ENCODE measurements at regions not wholly inside any gene's neighbourhood (a gene's known extent, or its start where the extent isn't known, plus 50 kb on each side); places are given as distances from the start of the nearest gene placed in this dataset.
A peak's percentile ranks its signal among the peaks of the same experiment; 100 is the strongest.
"Not testable (repeated sequence)": the region's sequence is repeated elsewhere in the genome, so short reads cannot be mapped to it uniquely, and the experiment has no call there.

DNA sequence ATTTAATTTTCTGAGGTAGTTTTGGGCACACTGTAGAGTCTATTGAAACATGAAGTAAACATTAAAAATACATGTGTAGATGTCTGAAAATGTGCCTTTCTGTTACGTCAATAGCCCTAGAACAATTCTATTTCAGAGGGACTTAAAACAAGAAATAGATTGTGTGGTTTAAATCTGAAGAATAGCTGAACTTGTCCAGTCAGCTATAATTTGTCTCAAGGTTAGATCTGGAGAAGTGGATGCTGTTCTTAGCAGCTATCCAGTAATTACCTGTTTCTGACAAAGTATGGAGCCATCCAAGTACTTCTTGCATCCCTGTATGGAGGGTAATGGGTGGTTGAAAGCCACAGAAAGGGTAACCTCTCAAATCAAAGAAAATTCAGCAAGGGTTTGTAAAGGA is 92.8 kb downstream of the SEPTIN7 start:
- Mint-ChIP-seq H3K36me3 (ENCODE audit: low read depth) (peaks cover 80% of the 10 kb centered on the region), H3K27ac (no peak overlapping the region), H3K4me1 (peaks cover 31% of the 10 kb centered on the region), H3K9me3 (no peaks in the 10 kb centered on the region), H3K27me3 (no peaks in the 10 kb centered on the region), H3K4me3 (no peak overlapping the region)
- ATAC-seq (replicated peaks), result peak; percentile 26

DNA sequence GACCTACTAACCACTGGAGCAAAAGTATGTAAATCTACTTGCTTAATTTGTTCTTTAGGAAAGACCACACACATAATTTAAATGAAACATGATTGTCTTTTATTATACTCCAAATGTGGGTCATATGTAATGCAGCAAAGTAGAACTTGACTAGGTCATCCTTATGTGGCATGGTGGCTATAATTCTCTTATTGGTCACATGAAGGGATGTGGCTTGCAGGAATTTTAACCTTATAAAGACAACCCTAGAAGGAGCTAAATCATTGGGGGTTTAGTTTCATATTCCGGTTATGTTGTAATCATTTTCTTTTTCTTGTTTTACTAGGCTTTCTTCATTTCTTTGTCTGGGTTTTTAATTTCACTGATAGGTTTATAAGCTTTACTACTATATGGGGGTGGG is 93.9 kb downstream of the SEPTIN7 start:
- H3K27ac Mint-ChIP-seq, result peak overlapping the region; percentile 76
- H3K27me3 Mint-ChIP-seq, result no peaks in the 10 kb centered on the region
- ATAC-seq (replicated peaks), result no peak
- H3K9me3 Mint-ChIP-seq, result no peaks in the 10 kb centered on the region
- peaks cover 27% of the 10 kb centered on the region for H3K4me1 Mint-ChIP-seq
- H3K36me3 Mint-ChIP-seq (ENCODE audit: low read depth), result peaks cover 77% of the 10 kb centered on the region
- H3K4me3 Mint-ChIP-seq, result no peak overlapping the region

DNA sequence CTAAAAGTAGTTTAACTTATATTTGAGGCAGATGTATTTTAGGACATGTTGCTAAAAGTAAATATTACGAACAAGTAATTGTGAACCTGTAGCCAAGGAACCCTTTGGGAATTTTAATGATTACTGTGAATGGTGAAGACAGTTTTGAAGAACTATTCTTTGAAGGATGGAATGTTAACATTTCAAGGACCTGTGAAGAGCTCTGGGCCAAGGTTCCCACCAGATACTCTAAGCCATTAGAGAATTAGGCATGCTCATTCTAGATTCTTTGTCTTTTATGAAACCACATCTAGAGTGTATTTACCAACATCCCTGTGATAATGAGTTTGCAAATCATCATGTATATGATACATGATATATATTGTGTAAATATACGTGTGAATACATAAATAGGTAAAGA is 99.8 kb downstream of the SEPTIN7 start:
- Mint-ChIP-seq H3K27ac (no peak overlapping the region), H3K36me3 (ENCODE audit: low read depth) (peaks cover 97% of the 10 kb centered on the region), H3K4me3 (no peak overlapping the region), H3K4me1 (no peaks in the 10 kb centered on the region), H3K27me3 (no peaks in the 10 kb centered on the region), H3K9me3 (no peaks in the 10 kb centered on the region)
- ATAC-seq (replicated peaks), result no peak

DNA sequence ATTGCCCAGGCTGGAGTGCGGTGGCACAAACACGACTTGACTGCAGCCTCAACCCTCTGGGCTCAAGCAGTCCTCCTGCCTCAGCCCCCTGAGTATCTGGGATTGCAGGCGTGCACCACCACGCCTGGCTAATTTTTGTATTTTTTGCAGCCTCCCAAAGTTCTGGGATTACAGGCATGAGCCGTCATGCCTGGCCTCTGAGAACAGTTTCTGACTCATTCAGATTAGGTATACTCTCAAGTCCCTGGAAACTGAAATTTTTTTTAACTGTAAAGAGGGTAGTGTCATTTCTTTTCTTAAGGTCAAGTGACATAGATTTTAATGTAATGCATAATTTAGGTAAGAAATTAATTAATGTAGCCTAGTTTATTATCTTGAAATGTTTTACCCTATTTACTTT is 104.7 kb downstream of the SEPTIN7 start:
- no peak for ATAC-seq (replicated peaks)
- H3K9me3 Mint-ChIP-seq, result no peaks in the 10 kb centered on the region
- peak overlapping the region; percentile 52 for H3K27ac Mint-ChIP-seq
- H3K27me3 Mint-ChIP-seq, result no peaks in the 10 kb centered on the region
- H3K36me3 Mint-ChIP-seq (ENCODE audit: low read depth), result peaks cover 61% of the 10 kb centered on the region
- no peak overlapping the region for H3K4me3 Mint-ChIP-seq
- H3K4me1 Mint-ChIP-seq, result peaks cover 3% of the 10 kb centered on the region

DNA sequence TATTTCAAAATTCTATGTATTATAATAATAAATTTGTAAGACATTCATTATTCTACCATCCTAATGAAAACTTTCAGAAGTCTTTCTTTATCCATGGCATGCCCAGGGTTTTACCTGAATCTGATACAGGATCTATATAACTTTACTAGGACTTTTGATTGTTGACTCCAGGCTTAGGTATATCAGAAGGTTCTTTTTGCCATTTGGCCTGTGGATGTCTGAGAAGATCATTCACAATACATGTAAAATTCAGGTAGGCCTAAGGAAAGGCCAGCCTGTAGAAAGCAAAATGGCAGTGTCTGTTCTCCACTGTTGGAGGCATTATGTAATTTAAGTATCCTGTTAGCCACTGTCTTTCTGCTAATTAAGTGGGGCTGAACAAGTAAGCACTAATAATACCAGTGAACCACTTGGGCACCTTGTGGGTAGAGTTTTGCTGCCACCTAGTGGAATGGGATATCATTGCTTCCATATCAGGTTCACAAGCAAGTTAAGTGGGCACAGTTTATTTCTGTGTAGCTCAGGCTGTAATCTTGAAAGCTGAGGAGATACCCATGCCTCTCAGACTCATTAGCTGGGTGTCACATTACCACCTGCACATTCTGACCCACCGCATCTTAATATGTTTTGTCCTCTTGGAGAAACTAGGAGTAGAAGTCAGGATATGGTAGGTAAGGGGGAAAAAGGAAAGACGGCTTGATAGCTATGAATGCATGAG is 105.5 kb downstream of the SEPTIN7 start:
- H3K9me3 Mint-ChIP-seq, result no peaks in the 10 kb centered on the region
- H3K27ac Mint-ChIP-seq, result no peak overlapping the region
- no peak overlapping the region for H3K4me3 Mint-ChIP-seq
- peaks cover 53% of the 10 kb centered on the region for H3K36me3 Mint-ChIP-seq (ENCODE audit: low read depth)
- H3K4me1 Mint-ChIP-seq, result peaks cover 3% of the 10 kb centered on the region
- peak; percentile 77 for ATAC-seq (replicated peaks)
- no peaks in the 10 kb centered on the region for H3K27me3 Mint-ChIP-seq

DNA sequence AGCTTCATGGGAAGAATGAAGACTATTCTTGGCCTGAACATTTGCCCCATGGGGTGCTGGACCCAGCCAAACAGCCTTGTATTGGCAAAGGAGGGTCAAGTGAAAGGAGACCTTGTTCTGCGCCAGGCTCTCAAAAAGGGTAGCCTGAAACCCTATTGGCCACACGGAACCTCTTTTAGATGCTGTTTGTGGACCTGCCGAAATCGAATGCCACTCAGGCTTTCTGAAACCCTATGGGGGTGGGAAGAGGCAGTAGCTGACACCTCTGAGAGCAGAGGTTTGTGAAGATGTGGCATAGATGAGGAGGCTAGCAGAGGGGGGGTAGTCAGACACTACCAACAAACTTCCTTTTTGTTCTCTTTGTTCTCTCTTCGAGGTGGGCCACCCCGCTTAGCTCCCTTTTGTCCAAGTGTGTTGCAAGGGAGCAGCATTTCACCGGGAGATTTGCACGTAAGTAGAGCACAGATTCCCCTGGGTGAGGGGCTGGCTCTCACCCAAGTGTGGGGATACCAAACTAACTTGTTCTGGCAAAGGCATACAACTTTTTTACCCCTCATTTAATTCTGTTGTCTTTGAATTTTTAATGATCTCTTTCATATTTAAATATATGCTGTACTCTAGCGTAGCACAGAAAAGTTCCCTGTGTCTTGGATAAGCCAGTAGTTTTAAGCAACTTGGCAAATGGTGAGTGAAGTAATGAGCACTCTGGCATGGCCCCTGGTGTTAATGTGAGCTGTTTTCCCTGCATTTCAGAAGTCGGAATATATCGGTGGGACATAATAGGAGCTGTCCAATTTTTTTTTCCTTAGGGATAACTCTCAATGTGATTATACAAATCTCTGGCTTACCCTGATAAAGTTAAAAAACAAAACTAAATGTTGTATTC is 107.7 kb downstream of the SEPTIN7 start:
- H3K9me3 Mint-ChIP-seq, result no peaks in the 10 kb centered on the region
- no peaks in the 10 kb centered on the region for H3K27me3 Mint-ChIP-seq
- H3K4me1 Mint-ChIP-seq, result peaks cover 3% of the 10 kb centered on the region
- no peak overlapping the region for H3K27ac Mint-ChIP-seq
- no peak overlapping the region for H3K4me3 Mint-ChIP-seq
- no peak for ATAC-seq (replicated peaks)
- H3K36me3 Mint-ChIP-seq (ENCODE audit: low read depth), result peaks cover 39% of the 10 kb centered on the region

DNA sequence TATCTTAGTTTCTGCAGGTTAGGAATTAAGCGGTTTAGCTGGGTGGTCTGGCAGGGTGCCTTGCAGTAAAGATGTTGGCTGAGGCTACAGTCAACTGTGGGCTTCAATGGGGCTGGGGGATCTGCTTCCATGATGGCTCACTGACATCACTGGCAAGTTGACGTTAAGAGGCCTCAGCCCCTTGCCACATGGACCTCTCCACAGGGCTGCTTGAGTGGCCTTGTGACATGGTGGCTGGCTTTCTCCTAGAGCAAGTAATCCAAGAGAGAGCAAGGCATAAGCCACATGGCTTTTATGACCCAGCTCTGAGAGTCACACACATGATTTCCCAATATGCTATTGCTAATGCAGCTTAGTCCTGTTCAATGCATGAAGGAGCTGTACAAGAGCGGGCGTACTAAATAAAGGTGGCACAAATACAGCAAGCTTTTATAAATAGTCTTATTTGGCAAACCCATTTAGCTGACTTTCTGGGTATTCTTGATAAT is 109.1 kb downstream of the SEPTIN7 start:
- Mint-ChIP-seq H3K4me3 (no peak overlapping the region), H3K27me3 (no peaks in the 10 kb centered on the region), H3K36me3 (ENCODE audit: low read depth) (peaks cover 25% of the 10 kb centered on the region), H3K4me1 (peaks cover 3% of the 10 kb centered on the region), H3K9me3 (no peaks in the 10 kb centered on the region), H3K27ac (no peak overlapping the region)
- no peak for ATAC-seq (replicated peaks)

DNA sequence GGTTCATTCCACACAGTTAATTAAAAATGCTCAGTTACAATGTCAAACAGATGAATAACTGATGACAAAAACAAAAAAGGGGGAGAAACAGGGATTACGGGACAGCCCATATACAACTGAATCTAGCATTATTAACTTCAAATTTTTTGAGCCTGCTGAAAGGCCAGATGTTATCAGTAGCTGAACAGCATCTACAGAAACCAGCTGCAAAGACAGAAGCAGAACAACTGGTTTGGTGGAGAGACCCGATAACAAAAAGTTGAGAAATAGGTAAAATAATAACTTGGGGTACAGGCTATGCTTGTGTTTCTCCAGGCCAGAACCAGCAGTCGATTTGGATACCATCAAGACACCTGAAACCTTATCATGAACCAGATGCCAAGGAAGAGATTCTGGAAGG is 109.8 kb downstream of the SEPTIN7 start:
- peaks cover 18% of the 10 kb centered on the region for H3K36me3 Mint-ChIP-seq (ENCODE audit: low read depth)
- not testable (repeated sequence) for H3K4me1 Mint-ChIP-seq; H3K27me3 Mint-ChIP-seq; H3K27ac Mint-ChIP-seq; H3K9me3 Mint-ChIP-seq; H3K4me3 Mint-ChIP-seq; ATAC-seq (replicated peaks)

DNA sequence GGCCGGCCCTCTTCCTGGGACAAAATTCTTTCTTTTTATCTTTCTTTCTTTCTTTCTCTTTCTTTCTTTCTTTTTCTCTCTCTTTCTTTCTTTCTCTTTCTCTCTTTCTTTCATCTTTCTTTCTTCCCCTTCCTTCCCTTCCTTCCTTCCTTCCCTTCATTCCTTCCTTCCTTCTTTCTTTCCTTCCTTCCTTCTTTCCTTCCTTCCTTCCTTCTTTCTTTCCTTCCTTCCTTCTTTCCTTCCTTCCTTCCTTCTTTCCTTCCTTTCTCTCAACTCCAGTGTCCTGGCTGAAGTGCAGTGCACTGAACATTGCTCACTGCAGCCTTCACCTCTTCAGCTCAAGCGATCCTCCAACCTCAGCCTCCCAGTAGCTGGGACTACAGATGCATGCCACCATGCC is 112.5 kb downstream of the SEPTIN7 start:
- H3K4me3 Mint-ChIP-seq; H3K36me3 Mint-ChIP-seq (ENCODE audit: low read depth); H3K27ac Mint-ChIP-seq; H3K27me3 Mint-ChIP-seq; H3K4me1 Mint-ChIP-seq; H3K9me3 Mint-ChIP-seq; ATAC-seq (replicated peaks): not testable (repeated sequence)

DNA sequence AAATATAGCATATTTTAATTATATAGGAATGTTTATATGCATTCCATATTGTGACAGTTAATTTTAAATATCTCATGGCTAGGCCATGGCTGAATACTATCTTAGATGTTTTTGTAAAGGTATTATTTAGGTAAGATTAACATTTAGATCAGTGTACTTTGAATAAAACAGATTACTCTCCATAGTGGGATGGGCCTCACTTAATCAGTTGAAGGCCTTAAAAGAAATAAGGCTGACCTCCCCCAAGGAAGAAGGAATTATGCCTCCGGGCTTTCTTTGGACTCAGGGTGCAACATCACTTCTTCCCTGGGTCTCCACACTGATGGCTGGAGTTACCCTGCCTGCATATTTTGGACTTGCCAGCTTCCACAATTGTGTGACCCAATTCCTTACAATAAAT is 113.4 kb downstream of the SEPTIN7 start:
- H3K9me3 Mint-ChIP-seq; H3K36me3 Mint-ChIP-seq (ENCODE audit: low read depth): not testable (repeated sequence)

DNA sequence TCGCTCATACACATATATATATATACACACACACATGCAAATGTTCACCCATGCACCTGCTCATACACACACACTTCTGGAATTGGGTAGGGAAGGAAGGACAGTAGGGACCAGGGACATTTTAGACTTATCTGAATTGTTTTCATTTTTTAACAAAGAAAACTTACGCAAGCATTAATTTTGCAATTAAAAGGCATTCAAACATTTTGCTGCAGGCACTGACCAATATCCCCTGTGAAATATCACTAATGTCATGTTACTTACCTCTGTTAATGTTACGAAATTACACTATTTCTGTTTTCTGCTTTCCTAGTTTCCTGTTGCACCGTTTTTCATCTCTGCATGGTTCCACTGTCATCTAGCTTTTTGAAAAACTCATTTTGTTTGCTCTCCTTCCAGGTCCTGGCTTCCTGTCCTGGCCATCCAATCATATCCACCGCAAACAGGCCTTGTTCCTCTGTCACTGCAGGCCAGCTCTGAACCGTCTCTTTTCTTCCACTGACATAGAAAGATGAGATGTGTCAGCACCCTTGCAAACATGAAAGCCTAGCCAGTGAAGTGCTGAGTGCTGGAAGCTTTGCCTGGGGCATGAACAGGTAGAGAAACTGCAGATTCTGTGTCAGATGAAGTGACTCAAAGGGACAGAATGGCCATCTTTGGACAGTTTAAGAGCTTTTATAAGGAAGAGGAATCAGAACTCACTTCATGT is 114.5 kb downstream of the SEPTIN7 start:
- H3K27me3 Mint-ChIP-seq; H3K4me3 Mint-ChIP-seq; H3K9me3 Mint-ChIP-seq; H3K4me1 Mint-ChIP-seq; ATAC-seq (replicated peaks); H3K27ac Mint-ChIP-seq; H3K36me3 Mint-ChIP-seq (ENCODE audit: low read depth): not testable (repeated sequence)

More for the DNA sequence above, 113.4 kb downstream of the SEPTIN7 start:
- not testable (repeated sequence) for H3K27ac Mint-ChIP-seq; H3K4me3 Mint-ChIP-seq; ATAC-seq (replicated peaks); H3K27me3 Mint-ChIP-seq; H3K4me1 Mint-ChIP-seq

DNA sequence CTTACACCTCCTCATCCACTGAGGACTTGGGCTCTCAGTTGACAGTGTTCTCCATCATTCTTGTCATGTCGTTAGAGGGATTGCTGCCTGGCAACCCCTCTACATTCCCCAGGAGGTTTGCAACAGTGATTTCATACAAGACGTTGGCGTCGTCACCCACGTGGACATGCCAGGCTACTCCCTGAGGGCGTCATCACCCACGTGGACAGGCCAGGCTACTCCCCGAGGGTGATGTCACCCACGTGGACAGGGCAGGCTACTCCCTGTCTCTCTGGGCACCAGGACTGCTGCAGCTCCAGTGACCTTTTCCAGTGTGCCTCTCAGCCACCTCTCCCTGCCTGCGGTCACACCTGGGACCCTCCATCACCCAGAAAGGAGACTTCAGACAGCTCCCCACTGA is 117.4 kb downstream of the SEPTIN7 start:
- not testable (repeated sequence) for H3K27ac Mint-ChIP-seq; H3K27me3 Mint-ChIP-seq; H3K4me3 Mint-ChIP-seq; H3K9me3 Mint-ChIP-seq; H3K36me3 Mint-ChIP-seq (ENCODE audit: low read depth); ATAC-seq (replicated peaks); H3K4me1 Mint-ChIP-seq

DNA sequence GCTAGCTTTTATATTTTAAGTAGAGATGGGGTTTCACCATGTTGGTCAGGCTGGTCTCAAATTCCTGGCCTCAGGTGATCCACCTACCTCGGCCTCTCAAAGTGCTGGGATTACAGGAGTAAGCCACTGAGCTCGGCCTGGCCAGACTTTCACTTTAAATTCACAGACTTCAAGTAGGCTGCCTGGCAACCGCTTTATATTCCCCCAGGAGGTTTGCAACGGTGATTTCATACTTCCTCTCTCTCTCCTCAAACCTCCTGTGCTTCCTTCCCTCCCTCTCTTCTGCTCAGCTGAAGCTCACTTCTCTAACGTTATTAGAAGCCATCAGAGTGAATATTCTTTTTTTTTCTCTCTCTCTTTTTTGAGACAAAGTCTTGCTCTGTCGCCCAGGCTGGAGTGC is 118.8 kb downstream of the SEPTIN7 start:
- H3K27me3 Mint-ChIP-seq; H3K36me3 Mint-ChIP-seq (ENCODE audit: low read depth); H3K9me3 Mint-ChIP-seq; H3K4me1 Mint-ChIP-seq; ATAC-seq (replicated peaks); H3K4me3 Mint-ChIP-seq; H3K27ac Mint-ChIP-seq: not testable (repeated sequence)

DNA sequence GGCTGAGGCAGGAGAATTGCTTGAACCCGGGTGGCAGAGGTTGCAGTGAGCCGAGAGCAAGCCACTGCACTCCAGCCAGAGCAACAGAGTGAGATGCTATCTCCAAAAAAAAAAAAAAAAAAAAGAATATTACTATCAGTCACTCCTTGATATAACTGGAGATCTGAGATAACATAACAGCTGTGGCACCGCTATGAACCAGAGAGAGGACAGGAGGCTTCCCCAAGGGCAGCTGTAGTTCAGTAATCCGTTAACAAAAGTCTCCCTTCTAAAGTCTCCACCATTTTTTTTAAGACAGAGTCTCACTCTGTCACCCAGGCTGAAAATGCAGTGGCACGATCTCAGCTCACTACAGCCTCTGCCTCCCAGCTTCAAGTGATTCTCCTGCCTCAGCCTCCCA is 120.5 kb downstream of the SEPTIN7 start:
- not testable (repeated sequence) for H3K27me3 Mint-ChIP-seq; H3K4me1 Mint-ChIP-seq; H3K27ac Mint-ChIP-seq; ATAC-seq (replicated peaks); H3K36me3 Mint-ChIP-seq (ENCODE audit: low read depth); H3K4me3 Mint-ChIP-seq; H3K9me3 Mint-ChIP-seq

DNA sequence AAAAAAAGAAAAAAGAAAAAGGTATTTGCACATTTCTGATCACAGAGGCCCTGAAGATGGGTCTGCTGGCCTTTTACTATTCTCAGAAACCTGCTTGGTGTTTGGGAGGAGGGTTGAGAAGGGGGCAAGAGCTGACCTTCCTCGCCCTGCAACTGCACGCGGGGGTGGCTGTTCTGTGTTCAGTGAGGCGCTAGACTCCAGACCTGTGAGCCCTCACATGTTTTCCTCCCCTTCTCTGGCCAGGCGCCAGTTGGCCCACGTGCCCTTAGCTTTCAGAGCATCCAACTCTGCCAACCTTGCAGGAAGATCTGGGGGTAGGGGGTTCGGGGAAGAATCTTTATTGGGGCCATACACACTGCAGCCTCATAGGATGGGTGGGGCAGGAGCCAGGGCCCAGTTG is 123.8 kb downstream of the SEPTIN7 start:
- not testable (repeated sequence) for H3K27me3 Mint-ChIP-seq; H3K4me3 Mint-ChIP-seq; H3K27ac Mint-ChIP-seq; ATAC-seq (replicated peaks); H3K9me3 Mint-ChIP-seq; H3K36me3 Mint-ChIP-seq (ENCODE audit: low read depth); H3K4me1 Mint-ChIP-seq

All from activated T-helper 17 cell treated with anti-CD3 and anti-CD28 coated beads, Interleukin-2, amount 50 U/mL, for 72 hours (primary cell).